GM12878 (cell line): ENCODE measurements at regions not wholly inside any gene's neighbourhood (a gene's known extent, or its start where the extent isn't known, plus 50 kb on each side); places are given as distances from the start of the nearest gene placed in this dataset.

Experiments used
- ATAC-seq: fragments of 200-7000 bp; cut with Tn5 transposase; 3 replicates; pipeline ENCODE4 v1.9.1; 2020; ENCODE audit warnings: mild to moderate bottlenecking, moderate library complexity
- BruUV-seq: library from RNA; stranded (reverse); fragments of 400-500 nt; replicated peaks from 2 replicates; lab custom pipeline; 2021; lab: Mats Ljungman, UMichigan
- CTCF ChIA-PET: fragments of 300-600 bp; sonication (Branson Sonifier 250); formaldehyde crosslinking; extraction: SDS; loops from one replicate; lab custom pipeline; 2021; ENCODE audit warnings: inconsistent platforms; lab: Yijun Ruan, JAX
- POLR2A ChIA-PET: fragments of 350-600 bp; formaldehyde crosslinking; extraction: SDS; loops from one replicate; lab custom pipeline; 2021; ENCODE audit warnings: inconsistent platforms; lab: Charles Lee
- RAD21 ChIA-PET: fragments of 300-600 bp; sonication (Branson Sonifier 250); formaldehyde crosslinking; loops from one replicate; lab custom pipeline; 2023; ENCODE audit warnings: antibody characterized with exemption; ENCODE audit not compliant: unreplicated experiment; lab: Charles Lee
- SMC1A ChIA-PET: fragments of 300-600 bp; sonication (Branson Sonifier 250); formaldehyde crosslinking; loops from one replicate; lab custom pipeline; 2023; ENCODE audit not compliant: unreplicated experiment, uncharacterized antibody; lab: Charles Lee
- DNase-seq: peaks from one replicate; pipeline ENCODE4 v3.0.0-alpha.2; 2011; ENCODE audit warnings: low read depth, low spot score
- FAIRE-seq: peaks from 3 replicates; lab custom pipeline; 2011; peaks lifted over from hg19 to GRCh38; lab: Jason Lieb, UNC
- H2AFZ ChIP-seq: 2 replicates; pipeline ENCODE4 v1.6.0; 2011; ENCODE audit warnings: low read depth, low read length, control low read depth; ENCODE audit not compliant: control insufficient read depth
- H3K27ac ChIP-seq: 2 replicates; pipeline ENCODE4 v1.5.1; 2011; ENCODE audit warnings: control low read depth; ENCODE audit not compliant: control insufficient read depth, insufficient read depth
- H3K27me3 ChIP-seq, 2 experiments: replicated peaks in 1 of 2; 2 replicates each; pipeline versions ENCODE4 v1.6.0 to v1.6.1; 2011; ENCODE audit warnings: low read length in 1 of 2; ENCODE audit not compliant: control insufficient read depth in 2 of 2, insufficient read depth in 2 of 2
- H3K36me3 ChIP-seq, 2 experiments: 2 replicates each; pipeline ENCODE4 v1.5.1; 2011; ENCODE audit warnings: low read length in 1 of 2; ENCODE audit not compliant: control insufficient read depth in 2 of 2, insufficient read depth in 2 of 2
- H3K4me1 ChIP-seq: 2 replicates; pipeline ENCODE4 v1.6.1; 2011; ENCODE audit warnings: mild to moderate bottlenecking, low read length, moderate library complexity, mixed read lengths; ENCODE audit not compliant: control insufficient read depth, insufficient read depth
- H3K4me2 ChIP-seq: 2 replicates; pipeline ENCODE4 v1.6.0; 2011; ENCODE audit warnings: control low read depth; ENCODE audit not compliant: control insufficient read depth, insufficient read depth
- H3K4me3 ChIP-seq: fragments of 200-600 bp; sonication (generic); 2 replicates; pipeline ENCODE4 v1.5.1; 2016
- H3K79me2 ChIP-seq: 2 replicates; pipeline ENCODE4 v1.6.0; 2011; ENCODE audit warnings: low read length; ENCODE audit not compliant: control insufficient read depth, insufficient read depth
- H3K9ac ChIP-seq: 2 replicates; pipeline ENCODE4 v1.8.0; 2011; ENCODE audit warnings: low read length, control low read depth, mixed read lengths; ENCODE audit not compliant: control insufficient read depth, insufficient read depth
- H3K9me3 ChIP-seq: replicated peaks from 3 replicates; pipeline ENCODE4 v1.5.1; 2011; ENCODE audit warnings: mild to moderate bottlenecking, low read length; ENCODE audit not compliant: control insufficient read depth, insufficient read depth
- H4K20me1 ChIP-seq: 2 replicates; pipeline ENCODE4 v1.6.0; 2011; ENCODE audit not compliant: control insufficient read depth, insufficient read depth
- BMI1 ChIP-seq: fragments of 450-650 bp; IDR thresholded peaks from 2 replicates; pipeline ENCODE4 v1.6.1; 2016; ENCODE audit warnings: mild to moderate bottlenecking, moderate library complexity, borderline replicate concordance
- CHD2 ChIP-seq: IDR thresholded peaks from 2 replicates; pipeline ENCODE4 v1.6.1; 2011; ENCODE audit warnings: low read depth, low read length, improper control_type of control experiment, borderline replicate concordance
- CREB1 ChIP-seq: IDR thresholded peaks from 2 replicates; pipeline ENCODE4 v1.6.1; 2012; ENCODE audit warnings: low read depth, mild to moderate bottlenecking, inconsistent platforms
- EZH2 ChIP-seq: IDR thresholded peaks from 2 replicates; pipeline ENCODE4 v1.6.1; 2012; ENCODE audit warnings: low read depth, mild to moderate bottlenecking, control low read depth, inconsistent platforms, low read length, borderline replicate concordance; ENCODE audit not compliant: control insufficient read depth
- IKZF2 ChIP-seq, 2 experiments: fragments of 450-650 bp; IDR thresholded peaks; 2 replicates each; pipeline ENCODE4 v1.6.1; 2017; ENCODE audit warnings: mild to moderate bottlenecking in 2 of 2, moderate library complexity in 2 of 2
- JUNB ChIP-seq: IDR thresholded peaks from 2 replicates; pipeline ENCODE4 v1.6.1; 2016; ENCODE audit warnings: antibody characterized with exemption, mild to moderate bottlenecking
- NFYA ChIP-seq: IDR thresholded peaks from 2 replicates; pipeline ENCODE4 v1.6.1; 2011; ENCODE audit warnings: low read depth, mild to moderate bottlenecking, low read length, improper control_type of control experiment, borderline replicate concordance
- PAX5 ChIP-seq: IDR thresholded peaks from 2 replicates; pipeline ENCODE4 v1.6.1; 2011; ENCODE audit warnings: low read depth, low read length, borderline replicate concordance
- RUNX3 ChIP-seq: IDR thresholded peaks from 2 replicates; pipeline ENCODE4 v1.6.1; 2012; ENCODE audit warnings: low read length, inconsistent platforms
- SPI1 ChIP-seq: IDR thresholded peaks from 2 replicates; pipeline ENCODE4 v1.6.1; 2011; ENCODE audit warnings: low read depth, mild to moderate bottlenecking, low read length, moderate library complexity, borderline replicate concordance; ENCODE audit not compliant: insufficient read depth
- TCF7 ChIP-seq: IDR thresholded peaks from 2 replicates; pipeline ENCODE4 v1.6.1; 2014; ENCODE audit warnings: antibody characterized with exemption, borderline replicate concordance
- WGBS: methylation state at CpG from one replicate; pipeline ENCODE4 v1.1.6; 2016; ENCODE audit warnings: low lambda C conversion rate; ENCODE audit not compliant: insufficient replicate concordance, insufficient coverage; ENCODE audit errors: missing lambda C conversion rate; 5-methylcytosine and 5-hydroxymethylcytosine counted together
- in situ Hi-C: fragments of 300-500 bp; cut with MboI; formaldehyde crosslinking; loops from 9 replicates; pipeline ENCODE4 v1.14.3; 2018; ENCODE audit warnings: mixed read lengths
- intact Hi-C: fragments of 100-400 bp; cut with micrococcal nuclease; formaldehyde crosslinking; loops from one replicate; pipeline ENCODE4 v1.14.2; 2022; ENCODE audit not compliant: unreplicated experiment
- TF ChIP-seq, protein P1 (sequence below): fragments of 450-650 bp; IDR thresholded peaks from 2 replicates; pipeline ENCODE4 v1.6.1; 2017; ENCODE audit warnings: low read depth, mild to moderate bottlenecking, moderate library complexity
- TF ChIP-seq, protein P2 (sequence below): fragments of 450-650 bp; formaldehyde crosslinking; IDR thresholded peaks from 2 replicates; pipeline ENCODE4 v1.4.0; 2020; ENCODE audit warnings: mild to moderate bottlenecking, moderate library complexity
- TF ChIP-seq, protein P3 (sequence below): fragments of 450-650 bp; IDR thresholded peaks from 2 replicates; pipeline ENCODE4 v1.6.1; 2017; ENCODE audit warnings: borderline replicate concordance

DNA sequence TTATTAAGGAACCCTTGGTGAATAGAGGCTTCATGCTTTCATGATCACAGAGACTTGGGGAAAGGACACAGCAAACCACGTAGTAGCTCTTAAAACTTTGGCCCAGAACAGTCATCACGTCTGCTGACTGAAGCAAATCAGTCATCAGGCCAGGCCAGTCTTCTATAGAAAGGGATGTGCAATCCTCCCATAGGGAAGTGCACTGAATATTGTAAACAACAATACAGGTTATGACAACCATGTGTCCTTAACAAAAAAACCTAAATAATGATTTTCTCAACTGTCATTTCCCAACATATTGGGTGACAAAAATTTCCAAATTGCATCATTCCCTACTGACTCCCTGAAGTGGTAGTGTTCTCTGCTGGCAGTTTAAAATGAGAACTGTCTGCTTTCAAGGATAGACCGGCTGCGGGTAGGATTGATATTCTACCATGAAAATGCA lies 388.2 kb upstream of the CITED2 start:
- RAD21 ChIA-PET, result interaction anchor here (0.9 to 2.4 kb wide), 4 partner anchors 40 to 142 kb away, joined by 3 to 6 read pairs (median 4); no protein-coding TSS in a partner anchor
- peak; percentile 81 for FAIRE-seq
- no peaks in the 10 kb centered on the region for H3K27me3 ChIP-seq
- TF ChIP-seq EZH2, result no peak
- no peak for TF ChIP-seq NFYA
- peak; percentile 48; the same call in 1 of the 2 replicates for TF ChIP-seq PAX5
- no peak for TF ChIP-seq JUNB
- TF ChIP-seq SPI1, result peak; percentile 43; the same call in 1 of the 2 replicates
- TF ChIP-seq, protein P1, sequence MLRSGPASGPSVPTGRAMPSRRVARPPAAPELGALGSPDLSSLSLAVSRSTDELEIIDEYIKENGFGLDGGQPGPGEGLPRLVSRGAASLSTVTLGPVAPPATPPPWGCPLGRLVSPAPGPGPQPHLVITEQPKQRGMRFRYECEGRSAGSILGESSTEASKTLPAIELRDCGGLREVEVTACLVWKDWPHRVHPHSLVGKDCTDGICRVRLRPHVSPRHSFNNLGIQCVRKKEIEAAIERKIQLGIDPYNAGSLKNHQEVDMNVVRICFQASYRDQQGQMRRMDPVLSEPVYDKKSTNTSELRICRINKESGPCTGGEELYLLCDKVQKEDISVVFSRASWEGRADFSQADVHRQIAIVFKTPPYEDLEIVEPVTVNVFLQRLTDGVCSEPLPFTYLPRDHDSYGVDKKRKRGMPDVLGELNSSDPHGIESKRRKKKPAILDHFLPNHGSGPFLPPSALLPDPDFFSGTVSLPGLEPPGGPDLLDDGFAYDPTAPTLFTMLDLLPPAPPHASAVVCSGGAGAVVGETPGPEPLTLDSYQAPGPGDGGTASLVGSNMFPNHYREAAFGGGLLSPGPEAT, result 0 out of 2 replicates have a peak, but pooled peaks have one; percentile 18
- no peak for TF ChIP-seq CHD2
- TF ChIP-seq BMI1, result no peak
- peak; percentile 19 to 33; a peak in 2 of 4 replicates for TF ChIP-seq IKZF2 (IDR thresholded peaks at IDR 0.05)
- TF ChIP-seq RUNX3, result 0 out of 2 replicates have a peak, but pooled peaks have one; percentile 23
- TF ChIP-seq, protein P2, sequence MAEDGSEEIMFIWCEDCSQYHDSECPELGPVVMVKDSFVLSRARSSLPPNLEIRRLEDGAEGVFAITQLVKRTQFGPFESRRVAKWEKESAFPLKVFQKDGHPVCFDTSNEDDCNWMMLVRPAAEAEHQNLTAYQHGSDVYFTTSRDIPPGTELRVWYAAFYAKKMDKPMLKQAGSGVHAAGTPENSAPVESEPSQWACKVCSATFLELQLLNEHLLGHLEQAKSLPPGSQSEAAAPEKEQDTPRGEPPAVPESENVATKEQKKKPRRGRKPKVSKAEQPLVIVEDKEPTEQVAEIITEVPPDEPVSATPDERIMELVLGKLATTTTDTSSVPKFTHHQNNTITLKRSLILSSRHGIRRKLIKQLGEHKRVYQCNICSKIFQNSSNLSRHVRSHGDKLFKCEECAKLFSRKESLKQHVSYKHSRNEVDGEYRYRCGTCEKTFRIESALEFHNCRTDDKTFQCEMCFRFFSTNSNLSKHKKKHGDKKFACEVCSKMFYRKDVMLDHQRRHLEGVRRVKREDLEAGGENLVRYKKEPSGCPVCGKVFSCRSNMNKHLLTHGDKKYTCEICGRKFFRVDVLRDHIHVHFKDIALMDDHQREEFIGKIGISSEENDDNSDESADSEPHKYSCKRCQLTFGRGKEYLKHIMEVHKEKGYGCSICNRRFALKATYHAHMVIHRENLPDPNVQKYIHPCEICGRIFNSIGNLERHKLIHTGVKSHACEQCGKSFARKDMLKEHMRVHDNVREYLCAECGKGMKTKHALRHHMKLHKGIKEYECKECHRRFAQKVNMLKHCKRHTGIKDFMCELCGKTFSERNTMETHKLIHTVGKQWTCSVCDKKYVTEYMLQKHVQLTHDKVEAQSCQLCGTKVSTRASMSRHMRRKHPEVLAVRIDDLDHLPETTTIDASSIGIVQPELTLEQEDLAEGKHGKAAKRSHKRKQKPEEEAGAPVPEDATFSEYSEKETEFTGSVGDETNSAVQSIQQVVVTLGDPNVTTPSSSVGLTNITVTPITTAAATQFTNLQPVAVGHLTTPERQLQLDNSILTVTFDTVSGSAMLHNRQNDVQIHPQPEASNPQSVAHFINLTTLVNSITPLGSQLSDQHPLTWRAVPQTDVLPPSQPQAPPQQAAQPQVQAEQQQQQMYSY (CRISPR knock-in tag), result no peak
- TF ChIP-seq TCF7, result peak; percentile 57; the same call in 1 of the 2 replicates
- TF ChIP-seq, protein P3, sequence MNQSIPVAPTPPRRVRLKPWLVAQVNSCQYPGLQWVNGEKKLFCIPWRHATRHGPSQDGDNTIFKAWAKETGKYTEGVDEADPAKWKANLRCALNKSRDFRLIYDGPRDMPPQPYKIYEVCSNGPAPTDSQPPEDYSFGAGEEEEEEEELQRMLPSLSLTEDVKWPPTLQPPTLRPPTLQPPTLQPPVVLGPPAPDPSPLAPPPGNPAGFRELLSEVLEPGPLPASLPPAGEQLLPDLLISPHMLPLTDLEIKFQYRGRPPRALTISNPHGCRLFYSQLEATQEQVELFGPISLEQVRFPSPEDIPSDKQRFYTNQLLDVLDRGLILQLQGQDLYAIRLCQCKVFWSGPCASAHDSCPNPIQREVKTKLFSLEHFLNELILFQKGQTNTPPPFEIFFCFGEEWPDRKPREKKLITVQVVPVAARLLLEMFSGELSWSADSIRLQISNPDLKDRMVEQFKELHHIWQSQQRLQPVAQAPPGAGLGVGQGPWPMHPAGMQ, result no peak
- TF ChIP-seq CREB1, result 0 out of 2 replicates have a peak, but pooled peaks have one; percentile 34
- TF ChIP-seq, all 136 proteins: peak for 7
- H3K79me2 ChIP-seq, result no peaks in the 10 kb centered on the region
- no peaks in the 10 kb centered on the region for H3K9me3 ChIP-seq
- intact Hi-C loops, result no loop called here
- H2AFZ ChIP-seq, result no peak overlapping the region; the same call in 1 of the 2 replicates
- H3K4me3 ChIP-seq, result no peak overlapping the region
- POLR2A ChIA-PET, result interaction anchor here (1.5 kb wide), 1 partner anchor 388 kb away, joined by 5 read pairs; the partner anchor contains the start of gene CITED2
- SMC1A ChIA-PET, result interaction anchor here (0.7 to 2.0 kb wide), 10 partner anchors 9 to 387 kb away, joined by 3 to 9 read pairs (median 4); partner anchors contain the start of gene CITED2
- no peaks in the 10 kb centered on the region for H4K20me1 ChIP-seq
- 37% methylated on average over 4 of the region's 4 CpGs for WGBS
- in situ Hi-C loops, result no loop called here
- peaks cover 9% of the 10 kb centered on the region; the same call in 1 of the 2 replicates for H3K4me1 ChIP-seq
- H3K27ac ChIP-seq, result no peak overlapping the region
- ATAC-seq (peak; percentile 76), DNase-seq (peak; percentile 38)
- no peak overlapping the region for H3K9ac ChIP-seq
- CTCF ChIA-PET, result interaction anchor here (0.6 to 2.1 kb wide), 2 partner anchors 54 to 393 kb away, joined by 3 to 6 read pairs; no protein-coding TSS in a partner anchor
- no TSS peak for BruUV-seq
- no peak overlapping the region for H3K4me2 ChIP-seq
- no peaks in the 10 kb centered on the region for H3K36me3 ChIP-seq
